ENCODE measurements at regions not wholly inside any gene's neighbourhood (a gene's known extent, or its start where the extent isn't known, plus 50 kb on each side); places are given as distances from the start of the nearest gene placed in this dataset.
A peak's percentile ranks its signal among the peaks of the same experiment; 100 is the strongest.
"Not testable (repeated sequence)": the region's sequence is repeated elsewhere in the genome, so short reads cannot be mapped to it uniquely, and the experiment has no call there.

DNA sequence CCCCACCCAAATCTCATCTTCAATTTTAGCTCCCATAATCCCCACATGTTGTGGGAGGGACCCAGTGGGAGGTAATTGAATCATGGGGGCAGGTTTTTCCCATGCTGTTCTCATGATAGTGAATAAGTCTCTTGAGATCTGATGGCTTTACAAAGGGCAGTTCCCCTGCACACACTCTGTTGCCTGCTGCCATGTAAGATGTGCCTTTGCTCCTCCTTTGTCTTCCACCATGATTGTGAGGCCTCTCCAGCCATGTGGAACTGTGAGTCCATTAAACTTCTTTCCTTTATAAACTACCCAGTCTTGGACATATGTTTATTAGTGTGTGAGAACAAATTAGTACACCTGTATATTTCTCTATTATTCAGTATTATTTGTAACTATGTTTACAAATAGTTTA, 1283.3 kb upstream of the MIR17HG start:
- H3K36me3 ChIP-seq (ENCODE audit: control insufficient read depth, insufficient read depth, low read length); H3K9me1 ChIP-seq (ENCODE audit: control insufficient read depth, insufficient read depth, low read length); in situ Hi-C loops (cut with MboI); H3K79me2 ChIP-seq (ENCODE audit: control insufficient read depth, insufficient read depth, low read length); H3K4me2 ChIP-seq (ENCODE audit: insufficient read depth, low read length); ATAC-seq; H3K9me3 ChIP-seq (replicated peaks; ENCODE audit: control insufficient read depth, insufficient read depth, low read depth, low read length); BruUV-seq (replicated peaks); DNase-seq (ENCODE audit: extremely low read depth in 1 of 4, low spot score in 3 of 4); CTCF ChIA-PET (ENCODE audit: low intra/inter-chr PET ratio); H4K20me1 ChIP-seq (replicated peaks; ENCODE audit: control insufficient read depth, insufficient read depth, low read length); FAIRE-seq; H3K4me3 ChIP-seq; H3K27me3 ChIP-seq (ENCODE audit: control insufficient read depth in 2 of 2, insufficient read depth in 2 of 2, low read length in 2 of 2); intact Hi-C loops (cut with micrococcal nuclease); H3K4me1 ChIP-seq (replicated peaks in 1 of 2; ENCODE audit: control insufficient read depth in 2 of 2, insufficient read depth in 2 of 2, low read length in 2 of 2); POLR2A ChIA-PET; H3K27ac ChIP-seq (ENCODE audit: extremely low read depth, low read depth, low read length); H3K9ac ChIP-seq (ENCODE audit: insufficient read depth in 1 of 2, low read depth in 2 of 2, low read length in 2 of 2); H2AFZ ChIP-seq (ENCODE audit: low read depth, low read length): not testable (repeated sequence)
- TF ChIP-seq ZNF431 (CRISPR knock-in tag; IDR thresholded peaks at IDR 0.05) (peak; percentile 94), ZNF324 (CRISPR knock-in tag; IDR thresholded peaks at IDR 0.05) (0 out of 2 replicates have a peak, but pooled peaks have one; percentile 14)

DNA sequence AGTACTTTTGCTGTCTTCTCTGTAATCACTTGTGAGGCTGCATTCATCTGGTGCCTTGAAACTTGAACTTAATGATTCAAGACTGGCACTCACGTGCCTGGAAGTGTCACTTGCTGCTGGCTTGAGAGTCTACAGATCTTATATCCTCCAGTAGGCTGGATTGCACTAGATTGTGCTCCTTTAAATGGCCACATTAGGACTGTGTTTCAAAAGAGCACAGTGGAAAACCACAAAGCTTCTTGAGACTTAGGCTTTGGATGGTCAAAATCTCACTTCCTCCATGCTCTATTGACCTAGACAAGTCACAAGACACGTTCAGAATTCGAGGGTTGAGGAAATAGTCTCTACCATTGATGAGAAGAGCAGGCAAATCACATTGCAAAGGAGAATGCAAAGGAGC, 1278.8 kb upstream of the MIR17HG start:
- TF ChIP-seq PHF21A (IDR thresholded peaks at IDR 0.05; ENCODE audit: borderline replicate concordance, low read depth) (no peak), ZNF444 (CRISPR knock-in tag; IDR thresholded peaks at IDR 0.05) (no peak), ATF2 (CRISPR knock-in tag; IDR thresholded peaks at IDR 0.05) (0 out of 2 replicates have a peak, but pooled peaks have one; percentile 54), ZNF282 (CRISPR knock-in tag; IDR thresholded peaks at IDR 0.05) (0 out of 2 replicates have a peak, but pooled peaks have one; percentile 45), MTA3 (IDR thresholded peaks at IDR 0.05; ENCODE audit: borderline replicate concordance) (no peak), ZNF184 (CRISPR knock-in tag; IDR thresholded peaks at IDR 0.05) (peak; percentile 59; the same call in 1 of the 2 replicates), KLF1 (tag; IDR thresholded peaks at IDR 0.05) (no peak), CAMTA2 (CRISPR knock-in tag; conservative IDR thresholded peaks at IDR 0.05) (no peak), PTBP1 (IDR thresholded peaks at IDR 0.05; ENCODE audit: low read depth, low read length) (no peak), TCF7L2 (IDR thresholded peaks at IDR 0.05; ENCODE audit: low read depth, low read length) (no peak)
- TF ChIP-seq, protein P1, sequence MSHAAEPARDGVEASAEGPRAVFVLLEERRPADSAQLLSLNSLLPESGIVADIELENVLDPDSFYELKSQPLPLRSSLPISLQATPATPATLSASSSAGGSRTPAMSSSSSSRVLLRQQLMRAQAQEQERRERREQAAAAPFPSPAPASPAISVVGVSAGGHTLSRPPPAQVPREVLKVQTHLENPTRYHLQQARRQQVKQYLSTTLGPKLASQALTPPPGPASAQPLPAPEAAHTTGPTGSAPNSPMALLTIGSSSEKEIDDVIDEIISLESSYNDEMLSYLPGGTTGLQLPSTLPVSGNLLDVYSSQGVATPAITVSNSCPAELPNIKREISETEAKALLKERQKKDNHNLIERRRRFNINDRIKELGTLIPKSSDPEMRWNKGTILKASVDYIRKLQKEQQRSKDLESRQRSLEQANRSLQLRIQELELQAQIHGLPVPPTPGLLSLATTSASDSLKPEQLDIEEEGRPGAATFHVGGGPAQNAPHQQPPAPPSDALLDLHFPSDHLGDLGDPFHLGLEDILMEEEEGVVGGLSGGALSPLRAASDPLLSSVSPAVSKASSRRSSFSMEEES (CRISPR knock-in tag; IDR thresholded peaks at IDR 0.05): peak; percentile 20
- no peak overlapping the region for H2AFZ ChIP-seq (ENCODE audit: low read depth, low read length)
- H3K9me3 ChIP-seq (replicated peaks; ENCODE audit: control insufficient read depth, insufficient read depth, low read depth, low read length): no peaks in the 10 kb centered on the region; the same call in 1 of the 2 replicates
- DNase-seq (ENCODE audit: extremely low read depth in 1 of 4, low spot score in 3 of 4) (no peak), FAIRE-seq (no peak), ATAC-seq (no peak)
- H3K27ac ChIP-seq (ENCODE audit: extremely low read depth, low read depth, low read length): no peak overlapping the region
- H3K9ac ChIP-seq (ENCODE audit: insufficient read depth in 1 of 2, low read depth in 2 of 2, low read length in 2 of 2): no peak overlapping the region
- WGBS (ENCODE audit: insufficient coverage, low coverage, missing lambda C conversion rate): under 1% methylated on average over 3 of the region's 3 CpGs
- no peaks in the 10 kb centered on the region for H3K79me2 ChIP-seq (ENCODE audit: control insufficient read depth, insufficient read depth, low read length)
- H3K4me2 ChIP-seq (ENCODE audit: insufficient read depth, low read length): no peak overlapping the region
- no peaks in the 10 kb centered on the region for H4K20me1 ChIP-seq (replicated peaks; ENCODE audit: control insufficient read depth, insufficient read depth, low read length)
- no TSS peak for BruUV-seq (replicated peaks)
- H3K9me1 ChIP-seq (ENCODE audit: control insufficient read depth, insufficient read depth, low read length): no peaks in the 10 kb centered on the region
- in situ Hi-C loops (cut with MboI) (no loop called here), intact Hi-C loops (cut with micrococcal nuclease) (no loop called here)
- H3K27me3 ChIP-seq (ENCODE audit: control insufficient read depth in 2 of 2, insufficient read depth in 2 of 2, low read length in 2 of 2): no peaks in the 10 kb centered on the region
- no peaks in the 10 kb centered on the region for H3K4me1 ChIP-seq (replicated peaks in 1 of 2; ENCODE audit: control insufficient read depth in 2 of 2, insufficient read depth in 2 of 2, low read length in 2 of 2)
- H3K4me3 ChIP-seq: no peak overlapping the region
- no peaks in the 10 kb centered on the region for H3K36me3 ChIP-seq (ENCODE audit: control insufficient read depth, insufficient read depth, low read length)
- CTCF ChIA-PET (ENCODE audit: low intra/inter-chr PET ratio): no interaction called here
- POLR2A ChIA-PET: no interaction called here

Measured in K562 (cell line).